HG02852 (cell line): ENCODE measurements at regions not wholly inside any gene's neighbourhood (a gene's known extent, or its start where the extent isn't known, plus 50 kb on each side); places are given as distances from the start of the nearest gene placed in this dataset.
"Not testable (repeated sequence)": the region's sequence is repeated elsewhere in the genome, so short reads cannot be mapped to it uniquely, and the experiment has no call there.

Source experiments
- ATAC-seq: cut with Tn5 transposase; IDR thresholded peaks from one replicate; pipeline ENCODE4 v1.9.1; 2021; ENCODE audit warnings: mild to moderate bottlenecking, moderate library complexity; ENCODE audit not compliant: unreplicated experiment

DNA sequence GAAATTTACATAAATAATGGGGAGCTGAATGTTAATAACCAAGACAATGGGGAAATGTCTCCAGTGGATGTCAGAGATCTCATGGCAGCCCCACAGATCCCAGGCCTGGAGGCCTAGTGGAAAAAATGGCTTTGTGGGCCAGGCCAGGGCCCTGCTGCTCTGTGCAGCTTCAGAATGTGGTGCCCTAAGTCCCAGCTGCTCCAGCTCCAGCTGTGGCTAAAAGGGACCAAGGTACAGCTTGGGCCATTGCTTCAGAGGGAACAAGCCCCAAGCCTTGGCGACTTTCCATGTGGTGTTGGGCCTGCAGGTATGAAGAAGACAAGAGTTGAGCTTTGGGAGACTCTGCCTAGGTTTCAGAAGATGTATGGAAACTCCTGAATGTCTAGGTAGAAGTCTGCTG, 658.2 kb downstream of the NUP35 start:
- no peak for ATAC-seq

DNA sequence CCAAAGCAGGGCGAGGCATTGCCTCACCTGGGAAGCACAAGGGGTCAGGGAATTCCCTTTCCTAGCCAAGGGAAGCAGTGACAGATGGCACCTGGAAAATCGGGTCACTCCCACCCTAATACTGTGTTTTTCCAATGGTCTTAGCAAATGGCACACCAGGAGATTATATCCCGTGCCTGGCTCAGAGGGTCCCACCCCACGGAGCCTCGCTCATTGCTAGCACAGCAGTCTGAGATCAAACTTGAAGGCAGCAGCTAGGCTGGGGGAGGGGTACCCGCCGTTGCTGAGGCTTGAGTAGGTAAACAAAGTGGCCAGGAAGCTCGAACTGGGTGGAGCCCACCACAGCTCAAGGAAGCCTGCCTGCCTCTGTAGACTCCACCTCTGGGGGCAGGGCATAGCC, 664.6 kb downstream of the NUP35 start:
- ATAC-seq = not testable (repeated sequence)

DNA sequence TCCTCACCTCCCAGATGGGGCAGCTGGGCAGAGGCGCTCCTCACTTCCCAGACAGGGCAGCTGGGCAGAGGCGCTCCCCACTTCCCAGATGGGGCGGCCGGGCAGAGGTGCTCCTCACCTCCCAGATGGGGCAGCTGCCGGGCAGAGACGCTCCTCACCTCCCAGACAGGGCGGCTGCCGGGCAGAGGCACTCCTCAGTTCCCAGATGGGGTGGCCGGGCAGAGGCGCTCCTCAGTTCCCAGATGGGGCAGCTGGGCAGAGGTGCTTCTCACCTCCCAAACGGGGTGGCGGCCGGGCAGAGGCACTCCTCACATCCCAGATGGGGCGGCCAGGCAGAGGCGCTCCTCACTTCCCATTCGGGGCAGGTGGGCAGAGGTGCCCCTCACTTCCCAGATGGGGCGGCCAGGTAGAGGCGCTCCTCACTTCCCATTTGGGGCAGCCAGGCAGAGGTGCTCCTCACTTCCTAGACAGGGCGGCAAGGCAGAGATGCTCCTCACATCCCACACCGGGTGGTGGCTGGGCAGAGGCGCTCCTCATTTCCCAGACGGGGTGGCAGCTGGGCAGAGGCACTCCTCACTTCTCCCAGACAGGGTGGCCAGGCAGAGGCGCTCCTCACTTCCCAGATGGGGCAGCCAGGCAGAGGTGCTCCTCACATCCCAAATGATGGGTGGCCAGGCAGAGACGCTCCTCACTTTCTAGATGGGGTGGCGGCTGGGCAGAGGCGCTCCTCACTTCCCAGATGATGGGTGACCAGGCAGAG, 668.1 kb downstream of the NUP35 start:
- ATAC-seq = not testable (repeated sequence)

DNA sequence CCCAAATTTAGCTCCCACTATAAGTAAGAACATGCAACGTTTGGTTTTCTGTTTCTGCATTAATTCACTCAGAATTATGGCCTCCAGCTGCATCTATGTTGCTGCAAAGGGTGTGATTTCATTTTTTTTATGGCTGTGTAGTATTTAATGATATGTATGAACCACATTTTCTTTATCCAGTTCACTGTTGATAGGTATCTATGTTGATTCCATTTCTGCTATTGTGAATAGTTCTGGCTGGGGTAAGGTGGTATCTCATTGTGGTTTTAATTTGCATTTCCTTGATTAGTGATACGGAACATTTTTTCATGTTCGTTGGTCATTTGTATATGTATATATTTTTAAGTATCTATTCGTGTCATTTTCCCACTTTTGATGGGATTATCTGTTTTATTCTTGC, 674.3 kb downstream of the NUP35 start:
- ATAC-seq = no peak

DNA sequence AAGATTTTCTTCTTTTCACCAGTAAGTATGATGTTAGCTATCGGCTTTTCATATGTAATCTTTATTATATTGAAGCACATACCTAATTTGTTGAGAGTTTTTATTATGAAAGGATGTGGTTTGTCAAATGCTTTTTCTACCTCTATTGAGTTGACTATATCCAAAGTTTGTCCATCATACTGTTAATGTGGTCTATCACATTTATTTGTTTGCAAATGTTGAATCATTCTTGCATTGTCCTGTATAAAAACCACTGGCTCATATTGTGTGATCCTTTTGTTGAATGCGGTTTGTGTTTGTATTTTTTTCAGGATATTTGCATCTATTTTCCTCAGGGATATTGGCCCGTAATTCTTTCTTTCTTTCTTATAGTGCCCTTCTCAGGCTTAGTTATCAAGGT, 675.5 kb downstream of the NUP35 start:
- ATAC-seq = no peak

DNA sequence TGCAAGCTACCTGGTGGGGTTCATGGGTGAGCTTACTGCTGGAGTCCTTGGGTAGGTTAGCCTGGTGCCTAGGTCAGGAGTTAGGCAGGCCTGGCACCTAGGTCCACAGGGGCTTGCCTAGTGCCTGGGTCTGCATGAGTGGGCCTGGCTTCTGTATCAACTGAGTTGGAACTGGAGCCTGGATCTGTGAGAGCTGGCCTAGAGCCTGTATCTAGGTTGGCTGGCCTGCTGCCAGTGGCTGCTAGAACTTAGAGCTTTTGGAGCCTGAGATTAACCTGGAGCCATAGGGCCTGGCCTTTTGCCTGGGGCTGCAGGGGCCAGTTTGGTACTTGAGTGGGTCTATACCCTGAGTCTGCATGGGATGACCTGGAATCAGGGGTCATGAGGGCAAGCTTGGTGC, 679.4 kb downstream of the NUP35 start:
- no peak for ATAC-seq

DNA sequence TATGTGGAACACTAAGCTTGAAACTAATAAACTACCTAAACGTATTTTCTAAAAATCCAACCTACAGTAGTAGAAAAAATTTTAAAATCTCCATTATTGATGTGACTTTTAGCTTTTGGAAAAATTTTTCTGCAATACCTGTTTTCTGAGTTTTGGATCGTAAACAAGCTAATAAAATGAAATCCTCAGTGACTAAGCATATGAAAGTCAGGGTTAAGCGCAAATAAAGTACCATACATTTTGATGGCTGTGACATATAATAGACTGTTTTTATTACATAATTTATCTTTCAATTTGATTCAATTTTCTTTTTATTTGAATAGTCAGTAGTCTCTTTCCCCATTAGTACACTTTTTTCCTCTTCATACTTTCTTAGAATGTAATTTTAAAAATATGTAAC, 683.6 kb downstream of the NUP35 start:
- no peak for ATAC-seq

DNA sequence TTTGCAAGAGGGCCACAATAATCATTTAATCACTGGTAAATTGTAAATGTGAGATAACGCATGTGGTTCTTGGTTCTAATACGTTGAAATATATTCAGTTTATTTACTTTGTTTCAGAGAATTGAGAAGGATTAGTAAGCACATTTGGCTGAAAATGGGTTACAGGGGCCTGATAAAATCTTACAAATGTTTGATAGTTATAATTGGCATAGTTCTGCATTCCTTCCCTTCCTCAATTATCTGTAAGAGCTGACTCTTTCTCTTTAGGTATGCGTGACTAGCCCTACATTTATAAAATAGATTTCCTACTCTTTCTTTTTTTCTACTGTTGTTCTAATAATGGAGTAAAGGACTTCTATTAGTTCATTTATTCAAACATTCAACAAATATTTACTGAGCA, 685.2 kb downstream of the NUP35 start:
- ATAC-seq = no peak

DNA sequence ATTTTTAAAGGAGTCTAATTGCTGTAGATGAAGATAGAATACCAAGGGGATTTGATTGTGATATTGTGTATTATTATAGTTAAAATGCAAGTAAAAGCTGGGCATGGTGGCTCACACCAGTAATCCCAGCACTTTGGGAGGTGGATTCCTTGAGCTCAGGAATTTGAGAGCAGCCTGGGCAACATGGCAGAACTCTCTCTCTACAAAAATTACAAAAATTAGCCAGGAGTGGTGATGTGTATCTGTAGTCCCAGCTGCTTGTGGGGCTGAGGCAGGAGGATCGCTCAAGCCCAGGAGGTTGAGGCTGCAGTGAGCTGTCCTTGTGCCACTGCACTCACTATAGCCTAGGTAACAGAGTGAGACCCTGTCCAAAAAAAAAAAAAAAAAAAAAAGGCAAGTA, 687.0 kb downstream of the NUP35 start:
- ATAC-seq = no peak

DNA sequence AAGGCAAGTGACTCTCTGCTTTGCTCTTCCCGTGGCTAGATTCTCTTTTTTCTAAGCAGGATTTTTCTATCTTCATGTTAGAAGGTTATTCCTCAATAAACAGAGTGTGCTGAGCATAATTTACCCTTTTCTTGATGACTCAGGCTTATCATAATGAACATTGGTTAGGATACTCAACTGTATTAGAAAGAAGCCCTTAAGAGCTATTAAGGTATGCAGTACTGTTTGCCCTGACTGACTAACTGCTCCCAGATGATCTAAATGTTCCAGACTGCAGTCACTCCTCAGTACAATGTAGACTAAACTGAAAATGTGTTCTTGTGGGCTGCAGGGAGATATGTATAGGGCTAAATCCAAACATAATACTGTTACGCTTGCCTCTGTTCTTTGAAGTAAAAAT, 687.8 kb downstream of the NUP35 start:
- ATAC-seq = no peak

DNA sequence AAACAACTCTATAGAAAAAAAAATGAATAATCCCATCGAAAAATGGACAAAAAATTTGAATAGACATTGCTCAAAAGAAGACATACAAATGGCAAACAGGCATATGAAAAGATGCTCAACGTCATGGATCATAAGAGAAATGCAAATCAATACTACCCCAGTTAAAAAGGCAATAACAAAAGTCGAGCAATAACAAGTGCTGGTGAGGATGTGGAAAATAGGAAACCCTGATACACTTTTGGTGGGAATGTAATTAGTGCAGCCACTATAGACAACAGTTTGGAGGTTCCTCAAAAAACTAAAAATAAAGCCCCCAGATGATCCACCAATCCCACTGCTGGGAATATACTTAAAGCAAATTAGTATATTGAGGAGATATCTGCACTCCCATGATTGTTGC, 701.5 kb downstream of the NUP35 start:
- ATAC-seq = no peak

DNA sequence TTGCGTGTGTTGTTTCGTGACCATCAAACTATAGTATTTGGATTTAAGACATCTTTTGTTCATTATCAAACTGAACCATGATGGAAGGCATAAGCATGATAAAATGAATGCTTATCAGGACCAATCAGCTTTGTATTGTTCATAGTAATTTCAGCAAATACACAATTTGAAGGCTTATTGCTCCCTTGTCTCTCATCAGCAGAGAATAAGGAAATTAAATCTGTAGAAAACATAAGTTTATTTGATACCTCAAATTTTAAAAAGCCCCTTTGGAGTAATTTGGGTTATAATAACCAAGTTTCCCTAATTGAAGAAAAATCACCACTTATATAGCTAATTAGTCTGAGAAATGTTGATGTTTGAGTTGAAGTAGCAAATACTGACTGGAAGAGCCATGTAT, 705.7 kb downstream of the NUP35 start:
- ATAC-seq = no peak

DNA sequence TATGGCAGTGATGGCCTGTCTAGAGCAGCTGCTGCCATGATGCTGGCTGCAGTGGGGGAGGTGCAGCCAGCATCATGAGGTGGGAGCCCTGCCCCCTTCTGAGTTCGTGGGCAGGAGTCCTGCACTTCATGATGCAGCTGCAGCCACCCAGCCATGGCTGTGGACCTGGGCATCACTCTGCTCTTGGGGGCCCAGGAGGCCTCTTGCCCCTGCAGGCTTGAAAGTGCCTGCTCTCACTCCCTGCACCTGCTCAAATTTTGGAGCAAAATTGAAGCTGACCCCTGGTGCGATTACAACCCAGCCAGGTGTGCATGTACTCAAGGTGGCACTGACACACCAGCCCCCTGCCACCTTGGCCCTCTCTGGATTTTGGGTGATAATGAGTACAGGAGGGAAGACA, 712.9 kb downstream of the NUP35 start:
- no peak for ATAC-seq

DNA sequence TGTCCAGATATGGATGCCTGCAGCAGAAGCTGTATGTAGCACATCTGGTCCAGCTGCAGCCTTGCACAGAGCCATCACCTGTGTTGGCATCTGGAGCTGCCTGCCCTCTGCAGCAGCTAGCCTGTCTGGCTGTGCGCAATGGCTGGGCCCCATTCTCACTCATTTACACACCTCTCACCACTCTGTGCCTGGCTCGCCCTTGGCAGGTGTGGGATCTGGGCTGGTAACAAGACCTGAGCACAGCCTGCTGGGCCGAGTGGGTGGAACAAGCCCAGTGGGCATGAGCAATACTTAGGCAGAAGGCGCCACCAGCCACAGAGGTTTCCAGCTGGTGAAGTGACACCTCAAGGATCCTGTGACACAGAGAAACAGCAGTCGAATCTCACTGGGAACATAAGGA, 714.1 kb downstream of the NUP35 start:
- no peak for ATAC-seq

DNA sequence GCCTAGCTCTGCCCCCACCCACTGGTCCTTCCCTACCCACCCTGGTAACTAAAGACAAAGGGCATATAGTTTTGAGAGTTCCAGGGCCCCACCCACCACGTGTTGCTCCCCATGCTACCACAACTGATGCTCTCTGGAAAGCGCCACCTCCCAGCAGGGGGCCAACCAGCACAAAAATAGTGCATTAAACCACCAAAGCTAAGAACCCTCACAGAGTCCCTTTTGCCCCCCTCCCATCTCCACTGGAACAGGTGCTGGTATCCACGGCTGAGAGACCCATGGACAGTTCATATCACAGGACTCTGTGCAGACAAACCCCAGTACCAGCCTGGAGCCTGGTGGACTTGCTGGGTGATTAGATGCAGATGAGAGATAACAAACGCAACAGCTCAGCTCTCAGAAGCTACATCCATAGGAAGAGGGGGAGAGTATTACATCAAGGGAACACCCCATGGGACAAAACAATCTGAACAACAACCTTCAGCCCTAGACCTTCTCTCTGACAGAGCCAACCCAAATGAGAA, 715.9 kb downstream of the NUP35 start:
- ATAC-seq = no peak

DNA sequence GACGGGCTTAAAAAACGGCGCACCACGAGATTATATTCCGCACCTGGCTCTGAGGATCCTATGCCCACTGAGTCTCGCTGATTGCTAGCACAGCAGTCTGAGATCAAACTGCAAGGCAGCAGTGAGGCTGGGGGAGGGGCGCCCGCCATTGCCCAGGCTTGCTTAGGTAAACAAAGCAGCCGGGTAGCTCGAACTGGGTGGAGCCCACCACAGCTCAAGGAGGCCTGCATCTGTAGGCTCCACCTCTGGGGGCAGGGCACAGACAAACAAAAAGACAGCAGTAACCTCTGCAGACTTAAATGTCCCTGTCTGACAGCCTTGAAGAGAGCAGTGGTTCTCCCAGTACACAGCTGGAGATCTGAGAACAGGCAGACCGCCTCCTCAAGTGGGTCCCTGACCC, 725.6 kb downstream of the NUP35 start:
- ATAC-seq = not testable (repeated sequence)

DNA sequence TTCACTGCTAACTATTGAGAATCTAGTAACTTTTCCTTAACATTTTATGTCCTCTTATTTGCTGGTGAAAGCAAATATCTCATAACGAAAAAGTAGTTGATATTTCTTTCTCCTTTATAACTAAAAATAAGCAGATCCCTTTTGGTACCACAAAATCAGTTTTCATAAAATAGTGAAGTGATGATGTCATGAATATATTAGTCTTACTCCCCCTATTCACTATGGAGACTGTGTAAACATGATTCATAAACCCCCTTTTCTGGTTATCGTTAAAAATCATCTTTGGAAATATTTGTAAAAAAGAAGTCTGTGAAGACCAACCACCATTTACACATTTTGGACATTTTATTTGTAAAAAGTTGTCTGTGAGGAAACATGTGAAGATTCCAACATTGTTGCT, 734.9 kb downstream of the NUP35 start:
- no peak for ATAC-seq

DNA sequence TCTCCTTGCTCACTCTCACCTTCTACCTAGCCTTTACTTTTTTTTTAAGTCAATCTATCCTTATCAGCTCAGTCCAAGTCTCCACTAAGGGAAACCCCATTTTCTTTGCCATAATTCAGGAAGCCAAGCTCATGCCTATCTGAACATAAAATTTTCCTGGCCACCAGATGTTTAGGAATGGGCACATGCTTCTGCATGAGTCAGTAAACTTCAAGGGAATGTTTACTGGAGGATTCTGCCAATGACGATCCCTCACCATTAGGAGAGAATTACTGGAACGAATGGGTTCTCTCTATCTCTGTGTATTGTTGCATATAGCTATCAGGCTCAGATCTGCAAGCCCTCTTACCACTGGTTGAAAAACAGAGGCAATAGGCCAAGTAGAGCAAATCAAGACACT, 731.7 kb upstream of the ZNF804A start:
- ATAC-seq = no peak

DNA sequence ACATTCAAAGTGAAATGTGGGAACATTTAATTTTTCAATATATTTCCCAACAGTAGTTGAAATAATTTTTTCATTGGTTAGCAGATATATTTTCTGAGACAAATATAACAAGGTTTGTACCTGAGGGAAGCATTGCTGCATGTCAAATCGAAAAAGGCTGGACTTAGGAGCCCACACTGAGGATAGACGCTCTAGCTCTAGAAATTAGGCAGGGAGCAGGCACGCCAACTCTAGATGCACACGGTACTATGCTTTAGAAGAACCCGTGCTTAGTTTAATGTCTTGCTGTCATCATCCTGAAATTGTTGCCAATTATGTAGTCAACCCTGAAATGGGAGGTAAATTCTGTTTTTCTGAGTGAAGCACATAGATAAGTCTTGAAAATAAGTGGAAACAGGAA, 731.1 kb upstream of the ZNF804A start:
- no peak for ATAC-seq

DNA sequence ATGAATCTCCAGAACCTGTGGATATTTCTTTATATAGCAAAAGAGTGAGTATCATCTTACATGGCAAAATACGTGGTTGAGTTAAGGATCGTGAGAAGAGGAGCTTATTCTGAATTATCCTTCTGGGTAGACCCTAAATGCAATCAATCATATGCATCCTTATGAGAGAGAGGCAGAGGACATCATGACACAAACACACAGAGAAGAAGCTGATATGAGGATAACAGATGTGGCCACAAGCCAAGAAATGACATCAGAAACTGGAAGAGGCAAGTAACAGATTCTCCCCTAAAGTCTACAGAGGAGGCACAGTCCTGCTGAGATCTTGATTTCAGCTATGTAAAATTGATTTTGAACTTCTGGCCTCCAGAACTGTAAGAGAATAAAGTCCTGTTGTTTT, 730.2 kb upstream of the ZNF804A start:
- ATAC-seq = no peak

DNA sequence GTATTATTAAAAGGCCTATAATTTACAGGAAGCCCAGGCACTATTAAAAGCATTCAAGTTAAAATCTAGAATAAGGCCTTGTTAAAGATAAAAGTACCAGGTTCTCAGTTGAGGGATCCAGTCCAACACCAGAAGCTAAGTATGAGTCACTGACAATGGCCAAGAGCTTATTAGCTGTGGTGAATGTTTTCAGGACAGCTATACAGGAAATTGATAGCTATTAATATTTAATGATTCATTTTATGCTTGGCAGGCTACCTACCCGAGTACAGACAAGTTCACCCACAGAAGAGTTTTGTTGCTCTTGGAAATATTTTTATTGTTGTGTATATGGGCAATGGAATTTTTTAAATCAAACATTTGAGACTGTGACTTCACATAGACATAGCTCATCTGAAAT, 729.6 kb upstream of the ZNF804A start:
- no peak for ATAC-seq

DNA sequence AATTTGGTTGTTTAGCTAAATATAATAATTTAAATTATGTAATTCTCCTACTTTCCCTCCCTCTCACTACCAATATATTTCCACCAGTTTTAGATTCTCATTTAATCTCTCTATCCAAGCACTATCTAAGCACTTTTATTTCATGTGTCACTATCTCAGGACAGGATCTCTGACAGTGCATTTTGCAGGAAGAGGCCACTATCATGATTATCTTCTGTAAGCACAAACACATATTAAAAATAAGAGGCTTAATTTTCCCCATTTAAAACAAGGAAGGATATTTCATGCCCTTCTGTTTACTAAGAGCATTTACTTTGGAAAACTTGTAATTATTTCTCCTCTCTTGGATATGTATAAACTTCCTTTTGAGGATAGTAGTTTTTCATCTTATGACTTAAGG, 726.2 kb upstream of the ZNF804A start:
- no peak for ATAC-seq

DNA sequence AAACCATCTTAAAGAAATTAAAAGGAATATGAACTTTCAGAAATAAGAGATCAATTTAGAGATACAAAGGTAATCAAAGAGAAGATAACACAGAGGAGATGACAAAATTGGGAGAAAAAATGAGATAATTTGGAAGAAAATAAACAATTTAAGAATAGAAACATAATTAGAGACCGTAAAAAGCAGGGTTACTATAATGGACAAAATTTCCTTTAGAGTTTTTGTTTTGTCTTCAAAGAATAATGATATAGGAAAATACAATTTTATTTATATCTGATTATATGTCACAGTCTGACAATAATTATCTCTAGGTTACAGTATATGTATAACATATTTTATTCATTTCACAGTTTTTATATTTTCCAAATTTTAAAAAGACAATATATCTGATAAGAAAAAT, 716.4 kb upstream of the ZNF804A start:
- no peak for ATAC-seq
